GM12874 (cell line): ENCODE measurements at regions not wholly inside any gene's neighbourhood (a gene's known extent, or its start where the extent isn't known, plus 50 kb on each side); places are given as distances from the start of the nearest gene placed in this dataset.

Experiments used
- TF ChIP-seq, protein P1 (sequence below): IDR thresholded peaks from 2 replicates; pipeline ENCODE4 v1.5.1; 2011; ENCODE audit warnings: low read depth, mild to moderate bottlenecking, control low read depth, low read length, moderate library complexity; ENCODE audit not compliant: insufficient read depth

DNA sequence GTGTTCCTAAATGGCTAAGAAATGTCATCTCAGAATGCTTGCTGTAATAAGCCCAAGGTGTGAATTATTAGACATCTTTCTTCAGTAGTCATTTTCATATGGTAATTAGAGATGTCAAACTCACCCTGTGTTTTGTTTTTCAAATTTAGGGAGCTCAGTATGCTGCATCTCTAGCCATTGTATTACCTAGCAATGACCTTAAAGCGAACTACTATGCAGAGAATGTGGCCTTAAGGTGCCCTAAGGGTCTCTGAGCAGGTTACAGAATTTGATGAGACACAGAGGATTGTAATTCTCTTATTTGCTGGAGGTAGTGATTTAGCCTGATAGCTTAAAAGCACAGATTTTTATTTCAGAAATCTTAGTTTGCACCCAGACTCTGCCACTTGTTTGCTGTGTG, 1052.6 kb upstream of the DDX18 start:
- TF ChIP-seq, protein P1, sequence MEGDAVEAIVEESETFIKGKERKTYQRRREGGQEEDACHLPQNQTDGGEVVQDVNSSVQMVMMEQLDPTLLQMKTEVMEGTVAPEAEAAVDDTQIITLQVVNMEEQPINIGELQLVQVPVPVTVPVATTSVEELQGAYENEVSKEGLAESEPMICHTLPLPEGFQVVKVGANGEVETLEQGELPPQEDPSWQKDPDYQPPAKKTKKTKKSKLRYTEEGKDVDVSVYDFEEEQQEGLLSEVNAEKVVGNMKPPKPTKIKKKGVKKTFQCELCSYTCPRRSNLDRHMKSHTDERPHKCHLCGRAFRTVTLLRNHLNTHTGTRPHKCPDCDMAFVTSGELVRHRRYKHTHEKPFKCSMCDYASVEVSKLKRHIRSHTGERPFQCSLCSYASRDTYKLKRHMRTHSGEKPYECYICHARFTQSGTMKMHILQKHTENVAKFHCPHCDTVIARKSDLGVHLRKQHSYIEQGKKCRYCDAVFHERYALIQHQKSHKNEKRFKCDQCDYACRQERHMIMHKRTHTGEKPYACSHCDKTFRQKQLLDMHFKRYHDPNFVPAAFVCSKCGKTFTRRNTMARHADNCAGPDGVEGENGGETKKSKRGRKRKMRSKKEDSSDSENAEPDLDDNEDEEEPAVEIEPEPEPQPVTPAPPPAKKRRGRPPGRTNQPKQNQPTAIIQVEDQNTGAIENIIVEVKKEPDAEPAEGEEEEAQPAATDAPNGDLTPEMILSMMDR: no peak

DNA sequence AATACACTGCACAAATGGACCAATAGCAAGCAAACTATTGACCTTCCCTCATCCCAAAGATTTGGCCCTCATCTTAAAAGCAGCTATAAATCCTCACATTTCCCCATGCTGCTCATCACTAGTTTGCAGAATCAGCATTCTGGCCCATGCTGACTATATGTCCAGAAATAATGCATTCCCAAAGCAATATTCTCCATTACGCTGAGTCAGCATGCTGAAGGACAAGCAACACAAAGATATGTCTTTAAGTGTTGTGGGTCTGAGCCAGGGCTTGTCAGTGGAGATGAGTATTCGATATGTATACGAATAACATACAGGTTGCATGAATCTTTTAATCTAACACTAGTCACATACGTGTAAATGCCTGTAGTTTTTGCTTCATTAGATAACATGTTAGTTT, 1045.0 kb upstream of the DDX18 start:
- TF ChIP-seq, protein P1: no peak

DNA sequence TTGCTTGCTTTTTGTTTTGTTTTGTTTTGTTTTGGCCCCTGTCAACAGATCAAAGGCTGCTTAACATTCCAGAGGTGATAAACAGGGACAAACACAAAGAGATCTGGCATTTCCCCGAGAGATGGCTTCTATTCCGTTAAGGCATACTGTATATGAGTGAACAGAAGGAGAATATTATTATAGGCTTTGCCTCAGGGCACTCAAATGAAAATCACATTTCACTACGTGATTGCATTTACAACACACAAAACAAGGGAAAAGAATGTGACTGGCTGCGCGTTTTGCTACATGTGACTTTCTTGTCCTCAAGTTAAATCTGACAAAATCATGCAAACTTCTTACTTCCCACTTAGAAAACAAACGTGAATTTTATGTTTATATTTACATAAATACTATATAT, 1037.9 kb upstream of the DDX18 start:
- TF ChIP-seq, protein P1: no peak

DNA sequence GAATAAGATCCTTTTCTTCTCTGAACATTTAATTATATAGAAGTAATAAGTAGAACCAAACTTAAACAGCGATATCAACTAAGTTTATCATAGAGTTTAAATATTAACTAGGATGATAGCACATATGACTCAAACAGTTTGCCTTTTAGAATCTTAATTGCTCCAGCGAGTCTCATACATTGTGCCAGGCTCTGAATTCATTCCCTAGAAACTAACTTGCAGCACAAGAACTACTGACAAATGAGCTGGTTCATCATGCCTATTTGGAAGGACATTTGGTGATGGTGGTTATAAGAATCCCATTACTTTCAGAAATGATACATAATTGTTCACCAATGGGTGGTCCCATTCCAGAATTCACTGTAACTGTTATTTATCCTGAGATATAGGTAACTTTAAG, 1026.6 kb upstream of the DDX18 start:
- TF ChIP-seq, protein P1: no peak

DNA sequence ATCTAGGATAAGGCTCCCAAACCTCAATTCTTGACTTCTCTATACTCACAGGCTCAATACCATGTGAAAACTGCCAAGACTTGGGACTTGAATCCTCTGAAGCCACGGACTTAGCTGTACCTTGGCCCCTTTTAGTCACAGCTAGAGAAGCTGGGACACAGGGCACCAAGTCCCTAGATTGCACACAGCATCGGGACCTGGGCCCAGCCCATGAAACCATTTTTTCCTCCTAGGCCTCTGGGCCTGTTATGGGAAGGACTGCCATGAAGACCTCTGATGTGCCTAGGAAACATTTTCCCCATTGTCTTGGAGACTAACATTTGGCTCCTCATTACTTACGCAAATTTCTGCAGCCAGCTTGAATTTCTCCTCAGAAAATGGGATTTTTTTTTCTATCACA, 1011.8 kb upstream of the DDX18 start:
- TF ChIP-seq, protein P1: no peak

DNA sequence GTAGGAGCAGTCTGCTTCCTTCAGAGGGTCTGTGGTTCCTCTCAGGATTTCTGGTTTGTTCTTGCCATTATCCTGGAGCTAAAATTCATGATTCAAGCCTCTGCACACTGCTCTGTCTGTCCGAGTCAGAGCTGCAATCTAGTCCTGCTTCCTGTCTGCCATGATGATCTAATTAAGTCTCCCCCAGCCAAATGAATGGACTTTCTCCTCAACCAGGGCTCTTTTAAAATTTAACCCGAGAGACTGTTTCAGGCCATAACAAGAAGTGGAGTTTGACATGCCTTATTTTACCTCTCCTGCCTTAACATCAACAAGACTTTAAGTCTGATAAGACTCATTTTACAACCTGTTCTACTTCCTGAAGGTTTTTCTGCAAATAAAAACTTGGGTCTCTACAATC, 1009.6 kb upstream of the DDX18 start:
- TF ChIP-seq, protein P1: no peak

DNA sequence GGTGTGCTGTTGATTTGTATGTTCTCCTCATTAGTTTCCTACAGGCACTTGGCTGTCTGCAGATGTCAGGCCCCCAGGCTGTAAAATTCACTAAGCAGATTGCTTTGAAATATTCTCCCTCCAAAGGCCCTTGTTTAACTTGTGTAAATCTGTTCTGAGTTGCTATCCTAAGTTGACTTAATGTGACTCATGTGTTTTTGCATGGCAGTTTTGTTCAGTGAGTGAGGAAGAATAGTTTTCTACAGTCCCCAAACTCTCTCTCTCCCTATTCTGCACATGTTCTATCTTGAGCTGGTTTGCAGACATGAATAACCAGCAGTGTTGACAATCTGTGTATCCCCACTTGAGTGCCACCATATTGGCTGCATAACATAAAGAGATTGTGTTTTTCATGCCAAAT, 1005.4 kb upstream of the DDX18 start:
- TF ChIP-seq, protein P1: no peak

DNA sequence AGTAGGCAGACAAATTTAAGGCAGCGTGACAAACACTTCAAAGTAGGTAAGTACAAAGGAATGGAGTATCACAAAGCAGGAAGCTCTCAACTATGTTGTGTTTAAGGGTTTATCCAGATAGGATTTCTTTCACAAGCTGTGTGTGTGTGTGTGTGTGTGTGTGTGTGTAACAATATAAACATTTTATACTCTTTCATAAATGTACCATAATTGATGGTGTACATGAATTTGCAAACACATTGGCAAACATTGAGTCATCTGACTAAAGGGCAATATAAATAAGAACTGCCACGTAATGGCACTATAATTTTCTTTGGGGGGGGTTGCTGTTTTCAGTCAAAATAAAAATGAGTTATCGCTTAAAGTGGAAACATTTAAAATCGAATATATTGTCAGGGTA, 1004.4 kb upstream of the DDX18 start:
- TF ChIP-seq, protein P1: no peak
